Colon (tissue), 2 donors: ENCODE measurements at regions not wholly inside any gene's neighbourhood (a gene's known extent, or its start where the extent isn't known, plus 50 kb on each side); places are given as distances from the start of the nearest gene placed in this dataset.
"Not testable (repeated sequence)": the region's sequence is repeated elsewhere in the genome, so short reads cannot be mapped to it uniquely, and the experiment has no call there.

Source experiments
- FAIRE-seq: peaks from 2 replicates; lab custom pipeline; 2012; peaks lifted over from hg19 to GRCh38; lab: Jason Lieb, UNC
- donor health status: control.
- donor health status: control.

DNA sequence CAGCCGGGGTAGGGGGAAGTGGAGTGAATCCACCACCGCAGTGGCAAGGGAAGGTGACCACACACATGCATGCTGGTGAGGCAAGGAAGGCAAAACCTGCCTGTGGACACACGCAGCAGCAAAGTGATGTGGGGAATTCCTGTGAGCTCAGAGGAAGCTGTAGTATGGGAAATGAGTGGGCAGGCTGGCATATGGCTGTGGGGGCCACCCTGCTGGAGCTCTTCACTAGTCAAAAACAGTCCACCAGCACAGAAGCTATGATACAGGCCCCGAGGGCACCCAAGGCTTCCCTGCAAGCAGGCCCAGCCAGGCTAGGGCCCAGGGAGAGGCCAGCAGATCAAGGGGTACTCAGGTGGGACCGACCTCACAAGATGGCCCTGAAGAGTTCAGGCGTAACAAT, 239.1 kb downstream of the CHM start:
- FAIRE-seq: no peak

GRCh38 chrX:85772391-85772790, 275.0 kb downstream of the CHM start:
- not testable (repeated sequence) for FAIRE-seq

DNA sequence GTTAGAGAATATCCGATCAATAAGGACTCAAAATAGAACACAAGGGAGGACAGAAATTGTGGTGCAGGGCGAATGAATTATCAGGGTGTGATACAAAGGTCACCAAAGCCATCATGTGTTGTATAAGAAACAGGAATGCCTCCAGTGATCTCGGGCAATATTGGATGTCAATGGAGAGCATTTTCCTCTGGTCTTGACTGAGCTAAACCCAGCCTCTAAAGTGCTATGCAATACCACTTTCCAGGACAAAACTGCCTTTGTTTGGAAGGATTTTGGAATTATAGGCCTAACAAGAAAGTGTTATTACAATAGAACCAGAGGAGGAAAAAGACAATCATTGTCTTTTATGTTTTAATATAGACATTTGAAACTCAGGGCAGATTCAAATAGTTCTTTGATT, 281.7 kb downstream of the CHM start:
- FAIRE-seq: no peak

GRCh38 chrX:85723025-85723424, 324.3 kb downstream of the CHM start:
- FAIRE-seq: not testable (repeated sequence)

GRCh38 chrX:85703233-85703632, 323.8 kb upstream of the POF1B start:
- FAIRE-seq: not testable (repeated sequence)

GRCh38 chrX:85698921-85699320, 319.5 kb upstream of the POF1B start:
- FAIRE-seq: no peak

- no peak for FAIRE-seq
These were observed 306.4 kb upstream of the POF1B start for GRCh38 chrX:85685843-85686242.

- FAIRE-seq: no peak
These were observed 287.0 kb upstream of the POF1B start for GRCh38 chrX:85666471-85666870.

GRCh38 chrX:85663970-85664369, 284.5 kb upstream of the POF1B start:
- FAIRE-seq: not testable (repeated sequence)

GRCh38 chrX:85630901-85631300, 251.4 kb upstream of the POF1B start:
- FAIRE-seq: no peak

DNA sequence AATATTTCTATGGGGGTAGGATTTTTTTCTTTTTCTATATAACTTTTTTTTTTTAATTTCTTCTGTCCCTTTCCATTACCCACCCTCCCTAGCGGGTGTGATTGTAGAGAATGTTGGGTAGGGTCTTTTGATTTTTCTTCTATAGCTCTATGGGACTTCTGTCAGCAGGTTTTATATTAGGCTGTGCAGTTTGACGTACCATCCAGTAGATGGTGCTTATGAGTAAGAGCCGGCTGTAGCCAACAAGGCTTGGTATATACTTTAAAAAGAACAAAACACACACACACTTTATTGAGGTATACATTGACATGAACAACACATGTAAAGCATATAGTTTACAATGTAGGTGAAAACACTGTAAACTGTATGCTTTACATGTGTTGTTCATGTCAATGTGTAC, 247.9 kb upstream of the POF1B start:
- FAIRE-seq: no peak

- no peak for FAIRE-seq
These were observed 243.2 kb upstream of the POF1B start for GRCh38 chrX:85622635-85623034.

DNA sequence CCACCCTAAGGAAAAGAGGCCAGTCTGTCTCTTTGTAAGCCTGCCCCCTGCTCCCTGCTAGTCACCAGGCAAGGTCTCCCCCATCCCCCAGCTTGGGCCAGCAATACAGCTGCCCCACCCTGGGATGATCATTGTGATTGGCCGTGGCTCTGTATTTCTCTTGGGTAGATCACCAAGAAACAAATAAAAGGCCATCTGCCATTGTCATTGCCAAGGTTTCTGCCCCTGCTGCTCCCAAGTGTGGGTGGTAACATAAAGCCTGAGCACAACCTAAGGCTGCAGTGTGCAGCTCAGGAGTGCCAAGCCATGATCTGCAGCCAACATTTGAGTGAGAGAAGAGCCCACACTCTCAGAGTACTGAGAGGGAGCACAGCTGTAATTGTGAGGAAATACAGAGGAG, 241.0 kb upstream of the POF1B start:
- FAIRE-seq: no peak

DNA sequence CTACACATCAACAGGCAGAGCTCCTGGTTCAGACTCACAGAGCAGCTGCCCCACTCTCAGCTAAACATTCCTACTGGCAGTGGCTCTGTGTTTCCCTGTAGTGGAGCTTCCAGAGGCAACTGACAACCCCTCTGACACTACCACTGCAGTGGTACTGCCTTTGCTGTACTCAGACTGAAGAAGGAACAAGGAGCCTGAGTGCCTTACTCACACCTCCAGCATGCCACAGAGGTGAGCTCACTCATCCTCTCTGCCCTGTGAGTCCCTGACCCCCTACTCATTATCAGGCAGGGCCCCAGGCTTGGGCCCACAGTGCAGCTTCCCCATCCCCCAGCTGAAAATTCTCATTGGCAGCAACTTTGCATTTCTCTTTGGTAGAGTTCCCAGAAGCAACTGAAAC, 240.5 kb upstream of the POF1B start:
- no peak for FAIRE-seq

GRCh38 chrX:85611926-85612325, 232.5 kb upstream of the POF1B start:
- no peak for FAIRE-seq

- no peak for FAIRE-seq
These were observed 213.5 kb upstream of the POF1B start for GRCh38 chrX:85592980-85593379.

DNA sequence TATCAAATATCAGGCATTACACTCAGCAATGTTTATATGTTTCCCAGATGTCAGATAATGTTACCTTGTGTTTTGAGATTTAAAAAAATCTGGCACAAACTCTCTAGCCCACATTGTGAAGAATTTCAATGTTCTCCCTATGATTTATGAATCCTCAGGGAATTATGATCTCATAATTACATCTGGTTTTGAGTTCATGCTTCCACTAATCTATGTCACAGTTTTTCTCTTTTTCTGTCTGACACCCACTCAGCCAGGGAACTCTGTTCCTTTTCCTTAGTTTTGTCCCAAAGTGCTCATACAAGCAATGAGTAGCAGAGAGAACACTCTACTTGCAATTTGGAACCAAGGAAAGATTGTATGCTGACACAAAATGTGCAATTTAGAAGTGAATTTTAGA, 212.1 kb upstream of the POF1B start:
- no peak for FAIRE-seq

DNA sequence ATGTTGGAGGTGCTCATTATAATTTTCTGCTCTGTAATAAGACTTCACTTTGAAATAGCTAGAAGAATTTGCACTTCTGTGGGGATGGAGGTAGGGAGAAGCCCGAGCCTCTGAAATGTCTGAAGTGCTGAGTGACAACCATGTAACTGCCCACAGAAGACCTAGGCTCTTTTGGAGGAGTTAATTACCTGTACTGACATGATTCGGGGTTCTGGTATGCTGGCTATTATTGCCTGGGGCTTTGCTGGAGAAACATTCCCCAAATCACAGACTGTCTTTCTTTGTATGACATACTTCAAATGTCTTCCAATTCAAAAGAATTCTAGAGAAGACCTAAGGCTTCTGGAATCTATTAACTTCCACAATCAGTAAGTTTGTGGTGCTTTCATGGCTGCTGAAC, 211.2 kb upstream of the POF1B start:
- FAIRE-seq: no peak

DNA sequence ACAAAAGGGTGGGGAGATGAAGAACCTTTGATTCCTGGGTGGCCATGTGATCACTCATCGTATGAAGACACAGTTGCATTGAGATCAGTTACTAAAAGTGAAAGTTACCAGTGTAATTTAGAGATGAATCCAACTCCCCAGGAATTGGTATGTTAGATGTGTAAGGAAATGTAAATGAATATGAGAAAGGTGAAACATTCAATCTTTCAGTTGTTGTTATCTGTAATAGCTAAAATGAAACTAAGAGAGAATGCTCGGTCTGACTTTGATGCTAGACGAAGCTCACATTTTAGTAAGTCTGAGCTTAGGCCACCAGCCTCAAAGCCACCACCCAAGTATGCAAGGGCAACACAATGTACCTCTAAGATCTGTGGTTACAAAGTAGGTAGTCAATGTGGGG, 194.3 kb upstream of the POF1B start:
- no peak for FAIRE-seq

DNA sequence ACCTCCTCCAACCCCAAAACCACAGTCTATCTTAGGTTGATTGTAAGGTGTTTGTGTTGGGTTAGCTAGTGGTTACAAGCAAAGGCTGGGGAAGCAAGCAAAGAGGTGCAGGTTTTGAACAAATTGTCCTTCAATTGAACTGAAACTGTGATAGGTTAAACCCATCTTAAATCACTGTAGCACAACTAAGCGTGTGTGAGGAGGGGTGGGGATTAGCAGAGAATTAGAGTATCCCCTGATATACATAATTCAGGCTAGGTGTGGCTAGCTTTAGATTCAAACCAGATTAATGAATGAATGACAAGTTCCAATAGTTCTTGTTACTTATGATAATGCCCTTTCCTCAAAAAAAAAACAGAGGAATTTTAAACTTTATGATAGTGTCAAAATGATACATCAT, 191.0 kb upstream of the POF1B start:
- FAIRE-seq: no peak

DNA sequence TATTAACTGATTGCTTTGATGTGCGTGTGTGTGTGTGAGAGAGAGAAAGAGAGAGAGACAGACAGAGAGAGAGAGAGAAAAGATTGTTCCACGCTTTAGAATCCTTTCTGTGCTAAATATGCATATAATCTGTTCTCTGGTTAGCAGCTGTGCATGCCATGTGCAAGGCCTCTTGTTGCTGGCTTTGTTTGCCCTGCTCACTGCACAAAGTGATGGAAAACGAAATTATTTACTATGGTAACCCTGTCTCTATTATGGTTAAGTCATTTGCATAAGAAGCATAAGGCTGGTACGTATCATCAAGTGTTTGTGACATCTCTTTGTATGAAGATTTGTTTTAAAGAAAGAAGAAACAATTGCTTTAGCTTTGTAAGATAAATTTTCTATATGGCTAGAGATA, 190.2 kb upstream of the POF1B start:
- no peak for FAIRE-seq

DNA sequence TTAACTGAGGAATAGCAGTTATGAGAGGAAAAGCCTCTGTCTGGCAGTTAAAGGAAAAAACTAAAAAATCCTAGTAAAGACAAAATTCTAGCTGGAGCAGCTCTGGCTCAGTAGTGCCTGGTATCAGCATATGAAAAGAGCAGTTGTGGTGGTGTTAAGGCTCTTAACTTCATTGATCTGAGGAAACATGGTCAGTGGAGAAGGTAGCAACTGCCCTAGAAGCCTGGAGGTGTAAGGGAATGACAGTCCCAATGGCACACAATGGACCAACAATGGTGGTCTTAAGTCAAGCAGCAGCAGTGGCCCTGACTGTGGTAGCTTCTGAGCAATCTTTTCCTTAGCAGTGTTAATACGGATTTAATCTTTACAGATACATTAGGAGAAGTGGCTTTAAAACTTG, 189.6 kb upstream of the POF1B start:
- no peak for FAIRE-seq

DNA sequence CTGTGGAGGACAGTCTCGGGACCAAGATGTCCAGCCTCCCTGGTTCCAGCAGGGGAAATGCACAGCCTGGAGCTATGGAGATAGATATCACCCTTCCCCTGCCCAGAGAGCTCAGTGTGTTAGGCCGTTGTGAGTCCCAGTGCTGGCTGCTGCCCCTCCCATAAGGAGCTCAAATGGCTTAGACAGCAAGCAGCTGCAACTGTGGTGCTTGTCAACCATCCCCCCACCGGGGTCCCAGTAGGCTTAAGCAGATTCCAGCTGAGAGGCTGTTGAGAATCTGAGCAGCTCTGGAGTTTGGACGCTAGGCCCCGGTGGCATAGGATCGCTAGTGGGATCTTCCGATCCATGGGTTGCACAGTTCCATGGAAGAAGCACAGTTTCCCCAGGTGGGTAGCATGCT, 181.8 kb upstream of the POF1B start:
- FAIRE-seq: no peak

DNA sequence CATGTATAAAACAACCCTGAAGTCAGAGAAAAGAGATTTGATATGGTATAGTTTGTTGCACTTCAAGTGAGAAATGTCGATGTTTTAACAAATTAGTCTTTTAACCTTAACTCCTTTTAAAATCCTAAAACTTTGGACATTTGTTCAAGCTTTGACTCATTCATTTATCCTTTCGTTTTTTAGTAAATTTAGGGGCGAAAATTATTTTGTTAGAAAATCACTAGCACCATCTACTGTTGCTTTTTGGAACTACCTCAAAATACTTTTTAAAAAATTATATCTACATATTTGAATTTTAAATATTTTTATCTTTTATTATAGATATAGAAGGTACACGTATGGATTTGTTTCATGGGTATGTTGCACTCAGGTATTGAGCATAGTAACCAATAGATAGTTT, 165.1 kb upstream of the POF1B start:
- peak; percentile 97 for FAIRE-seq

- FAIRE-seq: no peak
These were observed 164.4 kb upstream of the POF1B start for GRCh38 chrX:85543866-85544265.
